Gastrocnemius medialis (tissue), 4 donors: ENCODE measurements at regions not wholly inside any gene's neighbourhood (a gene's known extent, or its start where the extent isn't known, plus 50 kb on each side); places are given as distances from the start of the nearest gene placed in this dataset.

ENCODE experiments used
- ATAC-seq, 2 donors: fragments of 150-250 bp; one replicate each; pipeline ENCODE4 v1.9.1; 2016
- DNase-seq, 2 donors: peaks; one replicate each; pipeline ENCODE4 v3.0.0-alpha.2; 2019
- H3K27ac ChIP-seq, 4 donors: fragments of 200-600 bp; sonication (generic); 1 replicate in 1 of 4; 2 replicates in 3 of 4; pipeline ENCODE4 v1.5.1; 2016 to 2018; ENCODE audit warnings: mild to moderate bottlenecking in 2 of 4, moderate library complexity in 1 of 4
- H3K27me3 ChIP-seq, 3 donors: fragments of 200-600 bp; sonication (generic) in 2 of 3; 1 replicate in 1 of 3; 2 replicates in 2 of 3; pipeline versions ENCODE4 v1.5.1 to v1.6.0; 2016 to 2019; ENCODE audit warnings: mild to moderate bottlenecking in 1 of 3, moderate library complexity in 1 of 3
- H3K36me3 ChIP-seq, 2 donors: fragments of 200-600 bp; sonication (generic) in 1 of 2; one replicate each; pipeline ENCODE4 v1.5.1; 2017 to 2018
- H3K4me1 ChIP-seq, 2 donors: fragments of 200-600 bp; sonication (generic) in 1 of 2; one replicate each; pipeline ENCODE4 v1.5.1; 2016 to 2017; ENCODE audit warnings: mild to moderate bottlenecking in 2 of 2
- H3K4me3 ChIP-seq, 4 donors: fragments of 200-600 bp; sonication (generic) in 3 of 4; 1 replicate in 1 of 4; 2 replicates in 3 of 4; pipeline ENCODE4 v1.5.1; 2016 to 2019; ENCODE audit warnings: mild to moderate bottlenecking in 2 of 4
- H3K9me3 ChIP-seq, 3 donors: fragments of 200-600 bp; sonication (generic) in 2 of 3; 1 replicate in 1 of 3; 2 replicates in 2 of 3; pipeline ENCODE4 v1.5.1; 2016 to 2019
- CTCF ChIP-seq, 5 experiments: fragments of 450-650 bp in 3 of 5; fragments of 200-600 bp in 2 of 5; sonication (generic) in 2 of 5; IDR thresholded peaks in 4 of 5; conservative IDR thresholded peaks in 1 of 5; 1 replicate in 4 of 5; 2 replicates in 1 of 5; pipeline ENCODE4 v1.5.1; 2016 to 2019; ENCODE audit warnings: antibody characterized with exemption in 5 of 5, mild to moderate bottlenecking in 3 of 5, moderate library complexity in 3 of 5
- POLR2A ChIP-seq, 2 donors: fragments of 450-650 bp; IDR thresholded peaks; one replicate each; pipeline ENCODE4 v1.6.1; 2017; ENCODE audit warnings: antibody characterized with exemption in 2 of 2, mild to moderate bottlenecking in 2 of 2, moderate library complexity in 2 of 2
- in situ Hi-C, 4 donors: fragments of 200-750 bp; cut with MboI; loops; one replicate each; pipeline versions ENCODE4 v1.15.0 to v1.8.0; 2017; ENCODE audit warnings: low sequenced_read_pairs in 4 of 4
- intact Hi-C: fragments of 100-400 bp; cut with DNase I; formaldehyde crosslinking; loops from one replicate; pipeline ENCODE4 v1.15.1; 2023; ENCODE audit warnings: low total_unique reads

- H3K9me3 ChIP-seq, result no peaks in the 10 kb centered on the region
- H3K27ac ChIP-seq, result no peak overlapping the region
- H3K4me3 ChIP-seq, result no peak overlapping the region
- TF ChIP-seq POLR2A (IDR thresholded peaks at IDR 0.05), result no peak
- TF ChIP-seq CTCF (IDR thresholded peaks at IDR 0.05 in 4 of 5, conservative IDR thresholded peaks at IDR 0.05 in 1 of 5), result no peak
- no peaks in the 10 kb centered on the region for H3K36me3 ChIP-seq
- intact Hi-C loops, result no loop called here
- DNase-seq, result no peak
- no peaks in the 10 kb centered on the region for H3K4me1 ChIP-seq
- in situ Hi-C loops, result no loop called here
- no peak for ATAC-seq
- H3K27me3 ChIP-seq, result peaks cover 0 to 6% (median 0%) of the 10 kb centered on the region in 3 donors
These were observed 1475.4 kb downstream of the BRD1 start for GRCh38 chr22:48352086-48352911.

GRCh38 chr22:48351376-48352085, 1476.1 kb downstream of the BRD1 start:
- ATAC-seq (no peak), DNase-seq (no peak)
- TF ChIP-seq CTCF (IDR thresholded peaks at IDR 0.05 in 4 of 5, conservative IDR thresholded peaks at IDR 0.05 in 1 of 5), result no peak
- no peak for TF ChIP-seq POLR2A (IDR thresholded peaks at IDR 0.05)
- in situ Hi-C loops, result no loop called here
- H3K4me1 ChIP-seq, result no peaks in the 10 kb centered on the region
- H3K9me3 ChIP-seq, result no peaks in the 10 kb centered on the region
- no peaks in the 10 kb centered on the region for H3K36me3 ChIP-seq
- H3K27ac ChIP-seq, result no peak overlapping the region
- H3K4me3 ChIP-seq, result no peak overlapping the region
- peaks cover 0 to 6% (median 0%) of the 10 kb centered on the region in 3 donors for H3K27me3 ChIP-seq
- intact Hi-C loops, result no loop called here

DNA sequence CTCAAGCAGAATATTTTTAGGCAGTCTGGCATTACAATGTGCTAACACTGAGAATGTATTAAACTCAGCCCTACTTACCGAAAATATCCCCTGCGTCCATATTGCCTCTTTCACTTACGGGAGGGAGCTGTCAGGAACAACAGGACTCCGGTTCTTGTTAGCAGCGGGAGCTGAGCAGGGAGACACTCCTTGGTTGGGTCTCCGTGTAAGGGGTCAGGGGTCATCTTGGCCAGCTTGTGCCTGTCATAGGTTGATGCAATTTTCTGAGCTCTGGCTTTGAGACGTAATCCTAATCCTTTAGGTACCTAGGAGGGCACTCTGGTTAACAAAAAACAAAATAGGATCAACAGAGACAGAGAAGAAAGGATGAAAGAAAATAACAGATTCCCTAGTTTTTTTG, 1477.2 kb downstream of the BRD1 start:
- H3K4me3 ChIP-seq, result no peak overlapping the region
- intact Hi-C loops, result no loop called here
- TF ChIP-seq POLR2A (IDR thresholded peaks at IDR 0.05) (no peak), CTCF (IDR thresholded peaks at IDR 0.05 in 4 of 5, conservative IDR thresholded peaks at IDR 0.05 in 1 of 5) (no peak)
- peaks cover 0 to 6% (median 0%) of the 10 kb centered on the region in 3 donors for H3K27me3 ChIP-seq
- in situ Hi-C loops, result no loop called here
- ATAC-seq (no peak), DNase-seq (no peak)
- no peaks in the 10 kb centered on the region for H3K9me3 ChIP-seq
- H3K36me3 ChIP-seq, result no peaks in the 10 kb centered on the region
- H3K27ac ChIP-seq, result no peak overlapping the region
- no peaks in the 10 kb centered on the region for H3K4me1 ChIP-seq

- no peak overlapping the region for H3K27ac ChIP-seq
- no peak for ATAC-seq
- no peaks in the 10 kb centered on the region for H3K4me1 ChIP-seq
- H3K4me3 ChIP-seq, result no peak overlapping the region
- intact Hi-C loops (no loop called here), in situ Hi-C loops (no loop called here)
- no peaks in the 10 kb centered on the region for H3K9me3 ChIP-seq
- no peak for DNase-seq
- H3K27me3 ChIP-seq, result peaks cover 0 to 6% (median 0%) of the 10 kb centered on the region in 3 donors
- TF ChIP-seq CTCF (IDR thresholded peaks at IDR 0.05 in 4 of 5, conservative IDR thresholded peaks at IDR 0.05 in 1 of 5), result no peak
- no peak for TF ChIP-seq POLR2A (IDR thresholded peaks at IDR 0.05)
- no peaks in the 10 kb centered on the region for H3K36me3 ChIP-seq
These were observed 1478.8 kb downstream of the BRD1 start for GRCh38 chr22:48348855-48349254.
